ENCODE measurements at regions not wholly inside any gene's neighbourhood (a gene's known extent, or its start where the extent isn't known, plus 50 kb on each side); places are given as distances from the start of the nearest gene placed in this dataset.
A peak's percentile ranks its signal among the peaks of the same experiment; 100 is the strongest.

DNA sequence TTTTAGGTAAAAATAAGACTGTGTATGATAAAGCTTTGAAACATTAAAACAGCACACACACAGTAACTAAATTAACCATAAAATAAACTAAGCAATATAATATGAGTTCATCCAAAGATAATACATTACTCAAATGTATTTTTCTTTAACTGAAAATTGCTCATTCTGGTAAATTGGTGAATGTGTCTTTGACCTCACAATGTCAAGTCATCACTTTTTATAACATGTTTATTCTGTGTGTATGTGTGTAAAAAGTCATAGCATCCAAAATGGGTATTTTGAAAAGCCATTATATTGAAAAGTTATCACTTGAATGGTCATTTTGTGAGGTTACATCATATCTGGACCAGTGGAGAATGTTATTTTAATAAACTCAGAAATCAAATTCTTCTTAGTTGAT is 724.6 kb downstream of the ADGRL2 start:
- no peak for DNase-seq

DNA sequence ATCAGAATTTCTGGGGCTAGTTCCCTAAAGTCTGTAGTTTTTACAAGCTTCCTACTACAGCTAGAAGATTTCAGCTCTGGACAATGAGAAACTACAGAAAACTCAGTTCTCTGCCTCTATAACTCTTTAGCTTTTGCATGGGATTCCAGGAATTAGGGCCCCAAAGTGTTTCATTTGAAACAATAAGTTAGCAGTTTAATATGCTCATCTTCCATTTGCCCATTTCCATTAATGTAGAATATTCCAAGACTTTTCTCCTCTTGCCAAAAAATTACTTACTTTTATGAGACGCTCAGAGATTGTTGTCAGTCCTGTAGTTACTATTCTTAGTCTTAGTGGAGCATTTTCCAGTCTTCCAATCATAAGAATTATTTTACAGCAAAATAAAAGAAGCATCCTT is 719.9 kb downstream of the ADGRL2 start:
- no peak for DNase-seq

DNA sequence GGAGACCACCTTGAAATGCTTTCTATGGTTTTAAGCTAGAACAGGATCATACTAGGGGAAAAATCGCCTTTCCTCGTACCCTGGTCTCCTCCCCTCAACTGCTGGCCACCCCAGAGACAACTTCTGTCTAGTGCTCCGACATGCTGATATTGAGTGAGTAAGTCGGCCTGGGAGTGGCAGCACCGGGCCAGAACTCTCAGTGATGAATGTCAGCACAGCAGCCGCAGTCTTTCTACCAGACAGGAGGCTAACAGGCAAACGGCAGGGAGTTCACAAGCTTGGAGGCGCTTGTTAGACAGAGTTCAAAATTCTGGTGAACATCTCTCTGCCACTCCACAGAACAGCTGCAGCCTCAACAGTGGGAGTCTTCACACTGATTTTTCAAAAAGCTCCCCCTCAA is 716.9 kb downstream of the ADGRL2 start:
- no peak for DNase-seq

DNA sequence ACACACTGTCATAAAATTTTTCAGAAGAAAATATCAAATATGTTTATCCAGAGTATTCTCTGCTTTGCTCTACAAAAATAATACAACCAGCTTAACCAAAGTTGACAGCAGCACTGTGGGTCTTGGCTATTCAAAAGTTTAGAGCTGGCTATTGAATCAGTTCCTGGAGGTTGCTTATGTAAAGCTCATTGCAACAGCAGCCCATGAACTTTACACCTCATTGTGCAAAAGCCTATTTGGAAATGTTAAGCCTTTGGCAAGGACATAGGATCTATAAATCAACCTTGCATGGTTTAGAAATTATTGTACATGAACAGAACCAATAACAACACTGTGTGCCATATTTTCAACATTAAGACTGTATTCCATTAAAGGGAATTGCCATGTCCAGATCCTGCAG is 714.9 kb downstream of the ADGRL2 start:
- no peak for DNase-seq

DNA sequence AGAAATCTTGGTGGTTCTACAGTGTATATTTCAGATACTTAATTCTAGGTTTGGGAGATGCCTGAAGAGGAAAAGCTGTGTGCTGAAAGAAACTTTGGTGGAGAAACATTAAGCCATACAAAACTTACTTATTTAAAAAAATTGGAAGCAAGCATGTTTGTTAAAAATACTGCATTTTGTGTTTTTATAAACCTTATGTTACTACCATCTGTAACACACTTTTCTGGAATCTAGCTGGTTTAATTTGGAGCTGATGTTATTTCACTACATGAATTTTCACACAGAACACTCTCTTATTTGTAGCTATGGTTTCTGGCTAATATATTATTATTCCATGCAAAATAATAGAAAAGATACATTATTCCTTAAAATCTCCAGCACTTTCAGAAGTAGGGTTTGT is 710.7 kb downstream of the ADGRL2 start:
- DNase-seq = no peak

DNA sequence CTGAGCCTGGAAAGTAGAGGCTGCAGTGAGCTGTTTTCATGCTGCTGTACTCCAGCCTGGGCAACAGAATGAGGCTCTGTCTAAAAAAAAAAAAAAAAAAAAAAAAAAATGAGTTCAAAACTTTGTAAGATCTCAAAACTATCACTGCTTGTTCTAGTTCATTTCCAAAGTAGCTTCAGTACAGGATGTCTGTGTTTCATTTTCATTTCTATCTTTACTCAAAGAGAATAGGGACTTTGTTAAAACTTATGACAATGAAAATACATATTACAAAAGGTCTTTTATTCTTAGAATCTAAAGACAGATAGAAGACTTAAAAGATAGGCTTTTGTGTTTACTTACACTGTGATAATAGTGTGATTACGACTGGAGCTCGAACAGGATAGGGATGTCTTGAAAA is 709.7 kb downstream of the ADGRL2 start:
- no peak for DNase-seq

DNA sequence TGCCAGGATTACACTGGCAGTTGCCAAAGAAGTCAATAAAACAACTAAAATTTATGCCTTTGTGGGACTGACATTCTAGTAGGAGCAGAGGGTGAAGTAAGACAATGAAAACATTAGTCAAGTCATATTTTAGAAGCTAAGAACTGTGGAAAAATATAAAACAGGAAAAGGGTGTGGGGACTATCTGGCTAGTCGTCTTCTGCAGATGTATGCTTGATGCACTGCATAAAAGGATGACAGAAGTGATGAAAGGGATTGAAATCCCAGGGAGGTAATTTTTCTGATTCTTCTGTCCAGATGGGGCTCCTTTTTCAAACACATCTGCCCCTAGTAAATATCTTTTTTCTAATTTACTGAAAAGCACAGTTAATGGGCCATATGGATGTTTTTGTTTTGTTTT is 706.3 kb downstream of the ADGRL2 start:
- no peak for DNase-seq

DNA sequence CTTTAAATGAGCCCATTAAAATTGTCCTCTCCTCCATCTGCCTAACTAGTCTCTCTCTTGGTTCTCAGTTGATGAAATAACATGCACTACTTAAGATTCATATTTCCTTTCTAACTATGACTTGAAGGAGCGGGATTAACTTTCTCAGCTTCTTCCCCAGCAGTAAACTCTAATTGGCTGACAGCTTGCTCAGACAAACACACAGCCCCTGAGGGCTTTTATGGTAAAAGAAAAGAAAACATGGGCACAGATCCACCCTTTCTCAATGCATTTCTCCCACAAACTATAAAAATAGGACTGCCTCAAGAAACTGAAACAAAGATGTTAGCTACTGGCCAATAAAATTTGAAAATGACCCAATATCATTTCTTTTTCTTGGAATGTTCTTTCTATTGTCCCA is 703.1 kb downstream of the ADGRL2 start:
- DNase-seq = no peak

DNA sequence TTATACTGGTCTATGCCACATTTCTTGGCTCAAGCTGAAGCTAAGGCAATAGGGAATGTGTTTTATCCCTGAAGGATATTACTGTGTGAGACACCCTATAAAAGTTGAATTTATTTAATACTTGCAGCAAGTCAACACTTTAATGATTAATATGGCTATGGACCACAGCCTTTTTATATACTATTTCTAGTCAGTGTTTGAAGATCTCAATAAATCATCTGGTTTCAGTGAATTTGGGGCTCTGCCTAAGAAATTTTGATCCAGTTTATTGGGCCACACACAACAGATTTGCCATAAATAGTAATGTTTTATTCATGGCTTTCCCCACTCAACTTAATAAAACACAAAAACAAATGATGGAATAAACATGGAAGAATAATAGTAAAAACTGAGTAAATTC is 698.3 kb downstream of the ADGRL2 start:
- no peak for DNase-seq

DNA sequence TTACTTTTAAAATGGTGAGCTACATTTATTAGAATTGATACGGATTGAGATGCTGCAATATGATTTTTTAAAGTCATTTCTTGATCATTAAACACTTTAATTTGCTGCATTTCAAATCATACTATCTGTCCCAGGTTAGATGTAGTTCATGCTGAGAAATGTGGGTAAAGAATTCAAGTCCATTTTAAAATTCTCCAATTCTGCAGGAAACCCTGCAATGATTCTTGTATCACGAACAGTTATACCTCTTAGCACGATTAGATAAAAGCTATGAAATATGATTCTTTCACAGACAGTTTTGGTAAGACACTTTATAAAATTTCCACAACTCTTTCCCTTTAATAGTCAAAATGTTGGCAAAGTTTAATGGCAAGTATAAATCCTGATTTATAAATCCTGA is 693.4 kb downstream of the ADGRL2 start:
- no peak for DNase-seq

DNA sequence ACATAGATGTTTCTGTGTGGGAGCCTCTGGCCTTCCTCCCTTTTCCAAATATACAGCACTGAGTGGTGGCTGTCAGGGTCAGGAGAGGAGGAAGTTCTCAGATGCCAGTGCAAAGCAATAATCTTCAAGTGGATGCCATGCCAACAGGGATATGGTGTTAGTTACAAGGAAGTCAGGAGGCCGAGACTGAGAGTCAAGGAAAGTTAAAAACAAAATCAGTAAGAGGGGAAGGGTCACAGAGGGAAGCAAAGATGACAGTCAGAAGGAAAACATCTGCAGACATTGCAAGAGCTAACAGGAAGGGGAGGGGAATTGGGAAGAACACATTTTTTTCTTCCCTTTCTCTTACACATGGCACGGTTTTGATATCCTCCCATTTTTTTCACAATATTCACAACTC is 691.4 kb downstream of the ADGRL2 start:
- no peak for DNase-seq

DNA sequence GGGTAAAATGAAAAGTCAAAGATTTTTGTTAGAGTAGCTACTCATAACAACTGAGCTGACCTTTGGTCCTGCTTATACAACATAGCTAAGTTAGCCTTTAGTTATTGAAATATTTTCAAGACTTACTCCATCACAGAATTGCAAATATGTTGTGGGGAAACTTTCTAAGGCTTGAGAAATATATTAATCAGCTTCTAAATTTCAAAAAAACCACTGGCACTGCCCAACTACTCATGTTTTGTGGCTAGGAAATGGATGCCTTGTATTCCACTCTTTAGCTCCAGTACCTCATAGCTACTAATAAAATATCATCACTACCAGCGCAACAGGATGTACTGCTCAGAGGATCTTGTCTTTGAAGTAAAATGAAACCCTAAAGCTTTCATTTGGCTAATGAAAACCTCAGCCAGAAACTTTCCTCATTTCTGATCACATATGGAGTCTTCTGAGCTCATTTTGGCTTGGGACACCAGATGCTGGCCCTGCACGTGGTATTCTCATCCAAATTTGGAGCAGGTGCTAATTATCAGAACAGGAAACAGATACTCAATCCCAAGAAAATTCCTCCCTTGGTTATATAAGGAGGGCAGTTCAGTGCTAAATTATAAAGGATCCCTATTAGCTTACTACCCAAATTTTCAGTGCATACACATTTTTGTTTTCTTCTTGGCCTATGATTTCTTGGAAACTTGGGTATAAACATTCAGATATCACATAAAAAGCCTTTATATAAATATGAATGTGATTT is 690.7 kb downstream of the ADGRL2 start:
- no peak for DNase-seq

DNA sequence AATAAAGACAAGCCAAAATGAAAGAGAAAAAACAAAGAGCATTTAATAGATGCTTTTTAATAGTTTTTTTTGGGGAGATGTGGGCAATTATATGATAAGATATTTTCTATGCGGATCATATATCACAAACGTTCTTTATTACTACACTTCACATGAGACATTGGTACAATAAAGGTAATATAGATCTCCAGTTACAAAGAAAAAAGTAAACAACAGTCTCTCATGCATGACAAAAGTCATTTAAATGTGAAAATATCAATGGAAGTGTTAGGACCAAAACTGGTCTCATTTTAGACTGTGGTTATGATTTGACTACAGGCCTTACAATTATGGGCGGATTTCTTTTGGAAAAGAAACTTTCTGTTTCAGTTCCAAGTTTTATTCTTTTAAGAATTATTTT is 687.0 kb downstream of the ADGRL2 start:
- no peak for DNase-seq

DNA sequence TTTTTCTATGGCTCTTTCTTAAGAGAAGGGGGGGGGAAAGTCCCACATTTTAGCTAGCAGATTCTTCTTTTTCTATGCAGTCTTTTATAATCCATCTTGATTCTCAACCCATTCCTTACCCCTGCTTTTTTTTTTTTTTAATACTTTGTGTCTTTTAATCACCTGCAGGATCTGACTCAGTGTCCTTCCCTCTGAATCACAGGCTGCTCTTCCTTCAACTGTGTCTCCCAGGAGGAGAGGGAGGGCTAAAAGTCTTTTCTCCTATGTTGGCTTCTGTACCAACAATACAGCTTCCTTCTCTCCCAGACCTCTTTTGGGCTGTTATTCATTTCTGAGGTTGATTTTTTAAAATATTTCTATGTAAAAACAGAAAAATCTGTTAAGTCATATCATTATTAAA is 686.2 kb downstream of the ADGRL2 start:
- DNase-seq = no peak

DNA sequence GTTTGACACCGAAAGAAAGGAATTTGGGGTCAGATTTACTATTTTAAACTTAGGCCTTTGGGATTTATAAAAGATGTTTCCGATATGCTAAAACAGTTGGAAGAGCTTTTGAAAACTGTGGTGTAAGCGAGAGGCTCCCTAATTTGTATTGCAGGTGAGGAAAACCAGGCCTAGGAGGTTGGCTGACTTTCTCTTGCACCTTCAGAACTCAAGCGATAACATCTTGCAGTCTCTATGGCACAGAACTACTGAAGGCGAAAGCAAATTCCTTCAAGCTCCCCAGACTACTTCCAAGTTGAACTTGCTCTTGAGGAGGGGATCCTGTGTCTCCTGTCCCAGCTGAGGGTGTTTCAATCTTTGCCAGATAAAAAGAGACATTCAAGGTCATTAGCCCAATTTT is 685.7 kb downstream of the ADGRL2 start:
- no peak for DNase-seq

DNA sequence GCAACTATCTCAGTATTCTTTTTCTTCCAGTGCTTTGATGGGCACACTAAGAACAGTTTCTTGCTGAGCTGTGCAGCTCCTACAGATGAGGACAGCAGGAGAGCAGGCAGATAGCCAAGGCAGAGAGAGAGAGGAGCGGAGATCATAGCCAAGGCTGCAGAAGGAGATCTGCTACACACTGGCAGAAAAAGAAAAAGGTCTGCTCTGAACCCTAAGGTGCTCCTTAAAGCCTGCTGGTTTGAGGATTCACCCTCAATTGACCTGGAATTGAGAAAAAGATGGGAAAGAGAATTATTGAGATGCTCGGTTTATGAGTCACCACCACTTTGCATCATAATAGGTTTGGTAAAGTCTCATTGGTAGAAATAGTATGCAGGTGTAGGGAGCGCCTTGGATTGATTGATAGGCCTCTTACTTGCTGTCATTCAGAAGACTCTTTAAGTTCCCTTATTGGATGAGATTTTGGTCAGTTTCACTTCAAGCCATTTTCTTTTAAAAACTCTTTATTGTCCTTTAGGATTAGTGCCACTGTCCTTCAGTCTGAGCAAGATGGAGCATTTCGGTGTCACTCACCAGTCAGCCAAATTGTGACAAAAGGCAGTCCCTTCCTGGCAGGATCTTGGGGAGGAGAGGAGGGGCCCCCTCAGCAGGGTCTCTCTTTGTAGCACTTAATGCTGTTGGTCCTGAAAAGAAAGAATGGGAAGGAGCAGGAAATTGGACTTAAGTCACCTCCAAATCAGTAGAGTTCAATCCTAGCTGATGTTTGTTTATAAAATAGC is 685.0 kb downstream of the ADGRL2 start:
- no peak for DNase-seq

DNA sequence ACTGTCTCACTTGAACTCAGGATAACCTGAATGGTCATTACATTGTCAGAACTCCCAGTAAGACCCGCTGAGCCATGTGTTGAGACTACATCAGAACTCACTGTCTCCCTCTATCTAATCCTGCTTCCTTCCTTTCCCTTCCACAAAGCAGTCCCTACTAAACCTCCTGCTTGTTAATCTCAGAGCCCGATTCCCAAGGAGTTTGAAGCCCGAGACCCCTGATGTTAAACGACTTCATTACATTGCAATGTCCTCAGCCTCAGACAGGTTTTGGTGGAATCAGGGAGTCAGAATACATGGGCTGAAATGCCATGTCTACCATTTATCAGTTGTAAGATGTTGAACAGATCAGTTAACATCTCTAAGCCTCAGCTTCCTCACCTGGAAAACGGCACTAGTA is 682.4 kb downstream of the ADGRL2 start:
- no peak for DNase-seq

DNA sequence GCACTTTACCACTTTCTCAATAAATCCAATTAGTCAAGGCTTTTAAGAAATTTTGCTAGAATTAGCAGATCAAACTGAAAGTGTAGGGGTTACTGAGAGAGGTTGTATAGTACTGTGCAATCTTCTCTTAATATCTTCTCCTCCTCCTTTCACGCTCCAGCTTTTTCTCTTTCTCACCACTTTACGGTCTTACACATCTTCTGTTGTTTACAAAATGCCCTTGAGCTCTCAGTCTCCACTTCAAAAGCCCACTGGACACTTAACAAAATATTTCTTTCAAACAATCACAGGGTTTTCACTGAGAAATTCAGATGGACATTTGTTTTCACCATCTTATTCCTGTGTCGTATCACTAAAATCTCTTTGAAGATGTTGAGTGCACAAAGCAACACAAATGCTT is 678.2 kb downstream of the ADGRL2 start:
- no peak for DNase-seq

DNA sequence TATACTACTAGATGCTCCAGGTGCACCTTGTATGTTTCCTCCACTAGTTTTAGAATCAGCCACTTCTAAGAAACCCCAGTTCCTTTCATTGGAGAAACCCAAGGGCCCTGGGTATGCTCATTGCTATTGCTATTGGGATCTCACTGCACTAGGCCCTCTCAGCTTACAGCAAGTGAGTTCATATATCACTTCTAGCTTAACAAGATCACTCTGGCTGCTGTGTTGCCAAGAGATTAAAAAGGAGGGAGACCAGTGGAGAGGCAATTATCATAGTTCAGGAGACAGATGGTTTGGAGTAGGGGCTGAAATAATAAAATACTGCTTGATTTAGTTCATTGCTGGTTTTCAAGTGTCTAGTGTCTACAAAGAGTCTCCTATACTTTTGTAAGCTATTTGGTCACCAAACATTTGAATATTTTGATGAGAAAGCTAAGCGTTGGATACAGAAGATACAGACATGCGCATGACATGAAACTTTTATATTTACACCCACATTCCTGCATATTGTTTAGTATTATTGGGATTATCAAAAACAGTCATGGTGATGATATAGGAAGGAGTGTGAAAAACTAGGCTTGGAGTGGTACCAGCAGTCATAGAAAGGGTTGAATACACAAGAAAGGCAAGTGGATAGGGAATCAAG is 671.9 kb downstream of the ADGRL2 start:
- no peak for DNase-seq

DNA sequence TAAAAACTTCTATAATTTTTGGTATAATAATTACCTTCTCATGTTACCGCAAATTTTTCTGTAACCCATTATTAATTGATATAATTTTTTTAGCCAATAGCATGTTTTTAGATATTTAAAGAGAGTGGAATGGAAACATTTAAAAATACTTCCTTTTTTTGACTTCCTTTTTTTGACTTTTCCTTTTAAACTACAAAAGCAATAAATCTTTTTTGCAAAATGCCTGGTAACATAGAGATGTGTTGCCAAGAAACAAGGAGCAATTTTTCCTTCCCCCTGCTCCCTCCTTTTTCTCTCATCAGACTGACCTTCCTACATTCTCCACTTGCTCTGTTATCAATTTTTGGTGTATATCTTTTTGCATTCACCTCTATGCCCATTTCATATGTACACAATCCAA is 666.2 kb downstream of the ADGRL2 start:
- peak in 1 of 2 donors; percentile 15 for DNase-seq

DNA sequence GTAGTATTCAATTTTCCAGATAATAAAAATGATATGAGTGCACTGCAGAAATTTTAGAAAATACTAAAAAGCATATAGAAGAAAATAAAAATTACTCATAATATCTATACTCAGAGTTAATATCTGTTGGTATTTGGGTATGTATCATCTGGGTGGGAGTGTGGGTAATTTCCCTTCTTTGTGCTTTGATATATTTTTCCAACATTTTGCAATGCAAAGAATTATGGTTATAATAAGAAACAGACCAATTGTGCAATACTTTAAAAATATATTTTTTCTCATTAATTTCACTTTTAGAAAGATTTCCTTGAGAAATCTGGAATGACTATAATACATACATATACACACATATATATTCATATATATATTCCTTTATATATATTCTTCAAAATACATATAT is 665.7 kb downstream of the ADGRL2 start:
- DNase-seq = no peak

DNA sequence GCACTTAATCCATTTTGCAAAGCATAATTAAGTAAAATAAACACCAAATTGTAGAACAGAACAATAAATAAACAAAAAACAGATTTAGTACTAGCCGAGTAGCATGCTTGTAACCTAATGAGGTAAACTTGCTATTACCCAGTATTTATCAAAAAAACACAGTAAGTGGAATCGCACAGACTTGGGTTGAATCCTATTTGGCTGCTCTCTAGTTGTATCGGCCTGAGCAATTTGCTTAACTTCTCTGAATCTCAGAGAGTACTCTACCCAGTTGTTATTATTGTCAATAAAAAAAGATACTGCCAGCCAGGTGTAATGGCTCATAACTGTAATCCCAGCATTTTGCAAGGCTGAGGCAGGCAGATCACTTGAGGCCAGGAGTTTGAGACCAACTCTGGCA is 664.3 kb downstream of the ADGRL2 start:
- DNase-seq = no peak

DNA sequence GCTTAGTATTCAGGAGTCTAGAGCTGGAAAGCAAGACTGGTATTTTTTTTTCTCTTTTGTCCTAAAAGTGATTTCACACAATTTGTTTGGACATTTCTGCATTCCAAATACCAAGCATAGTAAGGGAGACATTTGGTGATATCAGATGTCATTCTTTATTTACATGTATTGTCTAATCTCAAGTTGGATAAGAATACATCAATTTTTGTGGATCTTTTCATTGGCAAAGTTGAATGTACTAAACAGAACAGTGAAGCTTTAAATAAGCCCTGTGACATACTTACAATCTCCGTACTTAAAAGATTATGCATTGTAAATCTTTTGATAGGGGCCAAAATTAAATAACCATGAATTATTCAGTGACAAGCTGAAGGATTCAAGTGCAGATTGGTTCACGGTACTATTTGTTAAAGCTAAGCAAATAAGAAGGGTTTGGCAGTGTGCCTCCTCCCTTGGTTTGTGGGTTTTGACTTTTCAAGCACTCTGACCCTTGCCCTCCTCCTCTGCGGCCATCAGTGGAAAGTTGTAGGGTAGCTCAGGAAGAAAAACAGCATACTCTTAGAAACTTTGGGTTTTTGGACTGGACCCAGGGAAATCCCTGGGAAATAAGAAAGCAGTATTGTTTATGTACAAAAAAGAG is 663.7 kb downstream of the ADGRL2 start:
- DNase-seq = no peak

DNA sequence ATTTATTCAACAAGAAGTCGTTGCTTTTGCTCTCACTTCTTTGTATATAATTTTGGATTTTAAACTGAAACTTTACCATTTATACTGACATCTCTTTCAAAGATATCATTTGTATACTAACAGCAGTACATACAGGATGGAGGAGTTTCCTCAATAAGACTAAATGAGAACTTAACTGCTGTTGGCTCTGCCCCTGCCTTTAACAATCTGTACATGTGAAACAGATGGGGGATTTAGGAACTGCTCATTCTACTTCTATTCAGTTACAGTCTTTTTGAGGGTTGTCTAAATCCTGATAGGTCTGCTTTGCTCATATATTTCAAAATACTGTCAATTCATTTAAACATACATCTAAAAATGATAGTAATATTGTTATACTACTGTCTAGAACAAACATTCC is 663.2 kb downstream of the ADGRL2 start:
- DNase-seq = no peak

Data from bone marrow (tissue), 2 donors.